Mucosa of gallbladder (tissue), 1 donor: ENCODE measurements at regions not wholly inside any gene's neighbourhood (a gene's known extent, or its start where the extent isn't known, plus 50 kb on each side); places are given as distances from the start of the nearest gene placed in this dataset.
A peak's percentile ranks its signal among the peaks of the same experiment; 100 is the strongest.

Experiments
- DNase-seq: peaks from one replicate; pipeline ENCODE4 v3.0.0-alpha.2; 2020; ENCODE audit warnings: low spot score
- donor health status: DM: no; HTN: no; CAD: no.

DNA sequence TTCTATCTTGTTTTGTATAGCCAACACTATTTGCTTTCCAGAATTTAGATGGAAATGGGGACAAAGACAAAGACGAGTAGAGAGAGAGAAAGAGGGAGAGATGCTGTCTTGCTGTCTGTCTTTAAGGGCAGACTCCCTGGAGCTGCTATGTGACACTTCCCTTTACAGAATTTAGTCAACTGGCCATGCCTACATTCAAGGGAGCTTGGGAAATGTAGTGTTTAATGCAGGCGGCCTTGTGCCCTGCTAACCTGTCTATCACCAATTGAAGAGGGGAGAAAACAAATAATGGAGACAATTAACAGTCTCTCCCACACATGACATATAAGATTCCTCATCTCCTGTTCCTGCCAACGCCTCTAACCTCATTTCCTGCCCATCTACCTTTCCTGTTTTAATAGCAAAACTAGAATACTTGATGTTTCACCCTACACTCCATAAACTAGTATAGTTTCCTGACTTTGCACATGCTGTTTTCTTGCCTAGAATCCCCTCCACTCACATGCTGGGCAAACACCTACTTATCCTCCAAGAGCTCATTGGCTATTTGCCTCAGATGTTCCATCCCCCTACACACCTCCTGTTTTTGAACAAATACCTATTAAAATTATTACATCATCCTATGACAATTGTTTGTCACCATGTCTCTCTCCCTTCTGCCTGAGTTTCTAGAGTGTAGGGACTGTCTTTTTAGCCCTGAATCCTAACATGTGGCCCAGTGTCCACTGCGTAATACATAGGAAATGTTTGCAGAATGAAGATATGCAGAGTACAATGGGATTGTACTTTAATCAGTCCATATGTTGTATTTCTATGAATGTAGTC, 117.2 kb downstream of the SLC25A24 start:
- DNase-seq = no peak

DNA sequence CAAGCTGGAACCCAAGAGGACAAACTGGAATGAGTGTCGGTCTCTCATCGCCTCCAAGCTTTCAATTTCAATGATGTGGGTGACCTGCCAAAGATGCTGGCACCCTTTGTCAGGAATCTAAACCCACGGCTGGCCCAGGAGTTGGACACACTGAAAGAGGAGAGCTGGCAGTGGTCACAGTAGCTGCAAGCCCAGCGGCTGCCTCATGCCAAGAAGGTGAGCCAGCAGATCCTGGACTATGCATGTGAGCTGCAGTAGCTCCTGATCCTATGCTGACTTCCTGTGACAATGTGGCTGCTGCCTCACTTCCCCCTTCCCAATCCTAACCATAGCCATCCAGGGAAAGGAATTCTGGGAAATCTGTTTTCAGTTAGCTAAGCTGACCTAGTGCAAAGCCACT, 117.0 kb upstream of the VAV3 start:
- no peak for DNase-seq

DNA sequence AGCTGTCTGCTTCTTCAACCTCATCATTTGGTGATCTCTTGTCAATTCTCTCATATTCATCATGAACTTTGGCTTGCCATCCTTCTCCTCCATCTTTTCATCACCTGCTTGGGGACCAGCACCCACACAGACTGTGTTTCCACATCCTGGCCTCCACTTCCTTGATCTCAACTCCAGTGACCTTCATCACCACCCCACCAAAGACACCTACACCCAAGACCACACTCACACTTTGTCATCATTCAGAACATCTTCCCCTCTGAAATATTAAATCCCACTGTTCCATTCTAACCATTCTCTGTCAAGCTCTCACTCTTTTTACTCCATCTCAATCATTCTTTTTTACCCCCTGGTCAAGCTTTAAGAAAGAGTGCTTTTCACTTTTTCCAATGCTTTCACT, 115.5 kb upstream of the VAV3 start:
- DNase-seq = no peak

DNA sequence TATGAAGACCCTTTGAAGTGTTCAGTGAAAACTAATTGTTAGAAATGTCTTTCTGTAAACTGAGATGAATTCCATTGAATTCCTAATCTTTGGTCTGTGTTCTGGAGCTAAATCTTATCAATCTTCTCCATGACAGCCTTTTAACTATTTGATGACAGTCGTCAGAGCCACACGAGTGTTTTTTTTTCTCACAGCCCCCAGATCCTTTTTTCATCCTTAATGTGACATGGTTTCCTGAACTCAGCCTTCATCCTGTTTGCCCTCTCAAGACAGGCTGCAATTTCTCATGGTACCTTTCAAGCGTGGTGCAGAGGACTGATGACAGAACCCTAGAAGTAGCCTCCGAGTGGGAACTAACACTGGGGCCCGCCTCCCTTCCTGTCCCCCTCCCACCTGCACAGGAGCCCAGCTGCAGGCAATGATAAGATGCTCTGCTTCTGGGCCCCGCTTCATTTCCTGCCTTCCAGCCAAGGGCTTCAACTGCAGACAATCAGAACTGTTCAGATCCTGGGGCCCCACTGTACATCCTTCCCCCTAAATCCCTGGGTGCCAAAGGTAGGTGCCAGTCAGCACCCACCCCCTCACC, 114.6 kb upstream of the VAV3 start:
- no peak for DNase-seq

DNA sequence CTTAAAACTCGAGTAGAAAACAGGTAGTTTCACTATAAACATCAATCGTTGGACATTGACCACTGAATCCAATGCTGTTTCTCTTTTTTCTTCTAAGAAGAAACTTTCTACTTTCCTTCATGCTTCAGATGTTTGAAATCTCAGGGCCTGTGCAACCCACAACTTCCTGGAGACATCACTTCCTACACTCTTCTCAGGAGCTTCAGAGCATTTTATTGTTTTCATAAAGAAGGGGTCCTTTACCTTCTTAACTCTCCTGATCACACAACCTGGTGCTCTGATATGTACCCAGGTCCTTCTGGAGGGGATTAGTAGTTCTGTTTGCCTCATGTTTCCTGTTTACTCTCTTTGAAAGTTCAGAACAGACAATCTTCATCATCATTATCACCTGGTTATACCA, 113.0 kb upstream of the VAV3 start:
- DNase-seq = no peak

DNA sequence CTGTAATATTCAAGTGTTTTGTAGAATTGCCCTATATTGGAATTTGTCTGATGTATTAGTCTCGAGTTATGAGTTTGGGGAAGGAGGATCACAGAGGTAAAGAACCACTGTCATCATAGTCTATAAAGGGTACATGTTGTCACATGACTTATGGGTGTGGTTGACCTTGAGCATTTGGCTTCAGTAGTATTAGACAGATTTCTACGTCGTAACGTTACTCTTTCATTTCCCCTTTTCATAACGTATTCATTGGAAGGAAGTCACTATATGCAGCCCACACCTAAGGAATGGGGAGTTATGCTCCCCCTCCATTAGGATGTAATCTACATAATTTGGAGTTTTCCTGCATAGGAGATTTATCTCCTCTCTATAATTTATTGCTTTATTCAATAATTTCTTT, 110.1 kb upstream of the VAV3 start:
- no peak for DNase-seq

DNA sequence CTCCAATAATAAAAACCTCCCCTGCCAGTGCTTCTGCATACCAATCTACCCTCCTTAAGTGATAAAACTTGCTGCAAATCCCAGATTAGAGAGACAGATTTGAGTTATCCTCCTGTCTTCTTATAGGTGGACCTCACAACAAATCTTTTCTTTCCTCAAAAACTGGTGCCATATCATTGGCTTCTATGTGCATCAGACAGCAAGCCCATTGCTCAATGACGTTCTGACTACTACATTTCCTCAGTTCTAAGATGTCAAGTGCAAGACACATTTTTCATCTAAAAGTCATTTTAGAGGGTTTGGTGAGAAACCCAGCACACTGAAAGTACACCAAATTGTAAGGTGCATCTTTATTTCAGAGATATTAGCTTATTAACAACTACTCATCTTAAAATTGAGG, 107.8 kb upstream of the VAV3 start:
- no peak for DNase-seq

DNA sequence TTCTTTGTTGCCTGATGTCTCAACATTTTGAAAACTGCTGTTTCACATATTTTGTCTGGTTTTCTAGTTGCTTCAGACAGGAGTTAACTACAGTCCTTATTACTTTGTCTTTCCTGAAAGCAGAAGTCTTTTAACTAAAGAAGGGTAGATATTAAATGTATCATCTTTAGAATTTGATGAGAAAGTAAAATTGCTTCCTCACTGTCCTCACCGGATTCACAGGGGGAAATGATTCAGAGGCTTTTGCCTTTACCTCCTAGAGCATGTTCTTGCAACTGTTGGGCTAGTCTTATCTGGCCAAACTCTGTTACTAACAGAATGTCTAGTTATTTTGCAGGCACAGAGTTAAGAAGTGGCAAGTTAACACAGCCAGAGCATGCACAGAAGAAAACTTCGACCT, 107.2 kb upstream of the VAV3 start:
- DNase-seq = no peak

DNA sequence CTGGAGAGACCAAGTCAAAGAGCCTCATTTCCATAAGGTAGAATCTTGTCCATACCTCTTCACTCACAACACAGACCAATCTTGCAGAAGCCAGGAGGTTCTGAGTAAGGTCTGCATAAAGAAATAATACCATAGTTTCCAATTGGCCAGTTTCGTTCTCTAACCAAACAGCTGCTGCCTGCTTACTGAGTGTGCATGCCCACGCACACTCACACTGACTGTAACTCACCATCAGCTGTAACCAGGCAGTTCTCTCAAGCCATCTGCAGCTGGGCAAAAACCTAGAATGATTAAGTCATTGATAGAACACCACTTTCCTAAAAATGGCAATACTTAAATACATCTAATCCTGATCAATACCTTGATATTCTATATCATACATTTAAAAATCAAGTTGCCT, 106.6 kb upstream of the VAV3 start:
- no peak for DNase-seq

DNA sequence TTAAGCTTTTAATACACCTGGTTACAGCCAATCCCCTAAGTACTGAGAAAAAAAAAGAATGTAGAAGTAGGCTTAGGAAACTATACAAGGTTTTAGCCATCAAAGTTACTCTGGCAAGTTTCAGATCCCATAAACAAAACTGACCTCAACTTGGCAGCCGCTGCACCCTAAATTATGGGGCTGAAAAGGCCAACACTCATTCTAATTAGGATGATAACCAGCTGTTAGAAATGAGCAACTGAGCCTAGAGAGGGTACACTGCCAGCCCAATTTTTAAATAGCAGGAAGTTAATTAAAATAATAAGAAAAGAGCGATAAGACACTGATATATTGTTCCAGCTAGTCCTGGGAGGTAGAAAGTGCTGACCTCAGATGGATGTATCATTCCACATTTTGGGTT, 105.7 kb upstream of the VAV3 start:
- DNase-seq = no peak

DNA sequence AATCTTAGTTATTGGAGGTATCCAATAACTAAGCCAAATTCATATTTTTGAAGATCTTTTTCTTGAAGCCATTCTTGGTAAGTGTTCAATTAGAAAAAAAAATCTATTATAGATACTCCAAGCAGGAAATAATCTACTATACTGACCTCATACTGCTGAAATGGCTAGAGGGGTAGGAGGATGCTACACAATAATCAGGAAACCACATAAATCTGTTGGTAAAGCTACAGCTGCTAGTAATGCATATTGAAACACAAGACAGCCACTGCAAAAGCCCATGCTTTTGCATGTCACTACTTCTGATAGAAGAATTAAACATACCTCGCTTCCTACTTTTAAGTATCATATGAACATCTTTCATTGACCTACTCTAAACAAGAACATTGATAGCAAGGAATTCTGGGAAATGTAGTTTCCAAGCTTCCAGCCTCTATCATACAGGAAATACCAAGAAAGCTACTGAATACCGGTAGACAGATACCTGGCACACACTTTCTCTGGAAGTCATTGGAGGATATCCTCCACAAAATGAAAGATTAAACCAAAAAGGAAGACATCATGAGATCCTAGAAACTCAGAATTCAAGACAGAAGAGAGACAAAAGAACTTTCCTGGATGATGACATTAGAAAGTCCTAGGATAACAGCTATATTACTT, 103.0 kb upstream of the VAV3 start:
- no peak for DNase-seq

DNA sequence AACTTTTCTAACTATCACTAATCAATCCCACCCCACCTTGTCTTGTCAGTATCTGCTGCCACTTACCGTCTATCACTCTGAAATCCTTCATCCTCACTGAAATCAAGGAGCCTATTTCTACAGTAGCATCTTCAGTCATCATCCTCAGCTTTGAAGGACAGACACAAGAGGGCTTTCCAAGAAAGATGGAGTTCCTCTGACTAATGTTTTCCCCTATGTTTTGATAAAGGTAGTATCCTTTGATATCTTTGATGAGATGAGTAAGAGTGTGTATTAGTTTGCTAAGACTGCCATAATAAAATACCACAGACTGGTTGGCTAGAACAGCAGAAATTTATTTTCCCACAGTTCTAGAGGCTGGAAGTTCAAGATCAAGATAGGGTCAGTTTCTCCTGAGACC, 101.8 kb upstream of the VAV3 start:
- no peak for DNase-seq

DNA sequence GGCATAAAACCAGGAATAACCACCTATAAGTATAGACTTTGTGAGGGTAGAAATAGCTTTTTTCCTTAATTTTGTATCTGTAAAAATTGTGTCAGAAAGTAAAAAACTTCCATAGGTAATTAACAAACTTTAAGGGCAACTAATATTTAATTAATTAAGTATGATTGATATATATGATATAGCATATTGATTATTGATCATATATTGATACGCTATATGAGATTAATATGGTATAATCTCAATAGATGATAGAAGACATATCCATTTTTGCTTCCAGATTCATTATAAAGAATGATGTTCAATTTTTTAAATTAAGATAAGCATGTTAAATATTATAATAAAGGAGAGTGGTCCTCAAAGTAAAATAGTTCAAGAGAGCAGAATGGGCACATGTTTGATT, 99.3 kb upstream of the VAV3 start:
- no peak for DNase-seq

DNA sequence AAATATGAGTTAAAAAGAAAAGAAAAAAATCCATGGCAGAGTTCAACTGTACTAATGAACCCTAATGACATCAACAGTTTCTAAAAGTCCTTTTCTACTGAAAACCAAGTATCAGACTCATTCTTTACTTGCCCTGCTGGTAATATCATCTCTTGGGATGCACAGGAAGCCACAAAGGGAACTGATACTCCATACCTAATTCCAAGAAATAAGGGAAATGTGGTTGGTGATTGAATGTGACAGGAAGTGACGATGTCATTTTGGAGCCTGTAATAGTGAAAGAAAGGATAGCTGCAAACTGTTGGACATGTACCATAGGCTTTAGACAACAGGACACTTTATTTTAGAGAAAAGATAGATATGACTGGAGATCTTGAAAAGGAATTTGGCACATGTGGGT, 98.7 kb upstream of the VAV3 start:
- DNase-seq = no peak

DNA sequence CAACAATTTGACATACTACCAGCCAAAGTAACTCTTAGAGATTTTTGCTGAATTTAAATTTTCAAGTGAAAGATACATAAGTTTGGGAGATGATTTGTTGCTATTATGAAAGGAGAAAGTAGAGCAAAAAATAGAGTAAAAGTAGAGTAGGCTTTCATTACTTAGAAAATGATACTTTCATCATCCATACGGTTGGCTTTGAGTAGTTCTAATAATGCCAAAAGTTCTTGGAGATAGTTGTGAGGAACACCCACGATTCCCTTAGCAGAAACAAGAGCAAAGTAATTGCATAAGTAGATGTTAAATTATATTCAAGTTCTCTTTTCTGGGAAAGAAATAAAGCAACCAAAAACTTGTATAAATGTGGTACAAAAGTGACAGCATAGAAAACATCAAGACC, 95.0 kb upstream of the VAV3 start:
- no peak for DNase-seq

DNA sequence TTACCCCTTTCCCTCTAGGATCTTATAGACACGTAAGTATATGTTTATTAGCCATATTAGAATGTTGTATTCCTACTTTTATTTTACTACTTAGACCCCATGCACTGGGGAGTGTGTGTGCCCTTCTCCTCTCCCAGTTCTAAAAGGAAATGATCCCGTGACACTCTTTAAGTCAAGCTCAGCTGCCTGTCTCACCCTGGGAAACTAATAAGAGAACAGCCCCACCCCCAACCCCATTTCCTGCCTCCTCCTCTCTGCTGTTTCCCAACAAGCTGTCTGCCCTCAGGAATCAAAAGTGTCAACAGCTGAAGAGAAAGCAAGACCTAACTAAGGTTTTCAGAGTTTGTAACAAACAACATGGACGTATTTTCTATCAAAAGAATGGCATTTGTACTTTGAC, 92.6 kb upstream of the VAV3 start:
- no peak for DNase-seq

DNA sequence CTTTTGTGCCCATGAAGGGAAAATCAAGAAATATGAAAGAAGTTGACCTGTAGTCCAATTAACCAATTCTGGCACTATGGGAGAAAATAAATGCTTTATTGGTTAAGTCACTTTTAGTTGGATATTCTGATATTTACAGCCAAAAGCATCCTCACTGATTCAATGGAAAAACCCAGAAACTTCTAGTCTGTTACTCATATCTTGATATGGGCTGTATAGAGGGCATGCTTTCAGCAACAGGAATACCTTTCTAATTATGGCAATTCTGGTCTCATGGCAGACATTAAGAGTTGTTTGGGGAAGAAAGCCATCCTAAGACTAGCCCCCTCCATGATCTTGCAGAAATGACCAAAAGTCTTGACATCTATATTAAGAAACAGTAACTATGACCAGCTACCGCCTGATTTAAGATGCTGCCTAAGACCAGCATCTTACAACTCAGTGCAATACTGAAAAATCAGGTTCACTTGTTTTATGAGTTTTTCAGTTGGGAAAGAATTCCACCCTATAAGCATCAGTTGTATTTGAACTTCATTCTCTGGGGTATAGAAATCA, 91.5 kb upstream of the VAV3 start:
- no peak for DNase-seq

DNA sequence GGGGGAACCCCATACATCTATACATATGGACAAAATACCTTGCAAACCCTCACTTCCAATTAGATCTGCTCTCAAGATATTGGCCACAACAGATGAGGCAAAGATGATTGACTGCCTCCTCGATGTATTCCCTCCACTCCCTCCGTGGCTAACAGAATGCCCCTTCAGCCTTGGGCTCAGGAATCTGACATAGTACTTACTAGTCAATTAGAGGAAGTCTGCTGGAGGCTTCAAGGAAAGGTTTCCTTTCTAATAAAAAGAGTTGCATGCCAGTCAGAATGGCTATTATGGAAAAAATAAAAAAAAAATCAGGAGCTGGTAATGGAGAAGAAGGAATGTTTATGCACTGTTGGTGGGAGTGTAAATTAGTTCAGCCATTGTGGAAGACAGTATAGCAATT, 90.4 kb upstream of the VAV3 start:
- DNase-seq = no peak

DNA sequence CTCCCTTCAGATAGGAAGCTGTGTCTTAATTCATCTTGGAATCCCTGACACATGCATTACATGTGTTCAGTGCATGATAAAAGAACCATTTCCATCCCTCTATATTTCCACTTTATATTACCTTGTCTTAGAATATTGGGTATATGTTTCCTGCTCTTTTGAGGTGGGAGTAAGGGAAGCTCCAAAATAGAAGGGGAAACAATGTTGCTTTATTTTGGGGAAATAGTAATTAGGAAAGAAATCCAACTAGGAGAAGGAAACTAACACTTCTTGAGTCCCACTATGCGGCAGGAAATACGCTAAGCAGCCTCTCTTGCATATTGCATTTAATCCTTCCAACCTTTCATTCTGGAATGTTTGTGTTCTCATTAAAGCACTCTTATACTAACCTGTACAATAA, 89.4 kb upstream of the VAV3 start:
- no peak for DNase-seq

DNA sequence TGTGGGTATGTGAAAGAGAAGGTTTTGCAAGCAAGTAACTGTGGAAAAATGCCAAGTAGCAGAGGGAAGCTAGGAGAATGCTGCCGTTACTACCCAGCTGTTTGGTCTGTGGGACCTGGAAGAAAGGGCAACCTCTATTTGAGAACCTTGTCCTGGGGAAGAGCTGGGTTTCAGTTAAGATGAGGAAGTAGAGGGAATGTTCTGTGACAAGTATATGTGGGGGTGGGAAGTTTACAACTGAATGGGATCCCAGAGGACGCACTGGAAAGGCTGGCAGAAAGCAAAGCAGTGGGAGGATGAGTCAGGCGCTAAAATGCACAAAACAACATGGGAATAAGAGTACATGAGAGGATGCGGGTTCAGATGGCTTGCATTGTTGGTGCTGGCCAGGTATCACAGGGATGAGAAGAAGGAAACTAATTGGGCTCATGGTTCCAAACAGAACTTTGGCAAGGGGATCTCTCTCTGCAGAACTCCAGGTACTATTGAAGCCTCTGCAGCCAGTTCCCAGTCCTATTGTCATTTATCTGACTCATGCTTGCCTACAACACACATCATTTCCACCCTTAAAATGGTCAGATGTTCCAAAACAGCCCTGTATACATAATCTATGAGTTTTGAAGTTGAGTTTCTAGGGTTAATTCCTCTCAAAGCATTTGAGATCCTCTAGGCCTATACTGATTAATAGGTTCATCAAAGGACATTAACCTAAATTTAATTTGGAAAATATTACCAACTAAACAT, 88.5 kb upstream of the VAV3 start:
- no peak for DNase-seq

DNA sequence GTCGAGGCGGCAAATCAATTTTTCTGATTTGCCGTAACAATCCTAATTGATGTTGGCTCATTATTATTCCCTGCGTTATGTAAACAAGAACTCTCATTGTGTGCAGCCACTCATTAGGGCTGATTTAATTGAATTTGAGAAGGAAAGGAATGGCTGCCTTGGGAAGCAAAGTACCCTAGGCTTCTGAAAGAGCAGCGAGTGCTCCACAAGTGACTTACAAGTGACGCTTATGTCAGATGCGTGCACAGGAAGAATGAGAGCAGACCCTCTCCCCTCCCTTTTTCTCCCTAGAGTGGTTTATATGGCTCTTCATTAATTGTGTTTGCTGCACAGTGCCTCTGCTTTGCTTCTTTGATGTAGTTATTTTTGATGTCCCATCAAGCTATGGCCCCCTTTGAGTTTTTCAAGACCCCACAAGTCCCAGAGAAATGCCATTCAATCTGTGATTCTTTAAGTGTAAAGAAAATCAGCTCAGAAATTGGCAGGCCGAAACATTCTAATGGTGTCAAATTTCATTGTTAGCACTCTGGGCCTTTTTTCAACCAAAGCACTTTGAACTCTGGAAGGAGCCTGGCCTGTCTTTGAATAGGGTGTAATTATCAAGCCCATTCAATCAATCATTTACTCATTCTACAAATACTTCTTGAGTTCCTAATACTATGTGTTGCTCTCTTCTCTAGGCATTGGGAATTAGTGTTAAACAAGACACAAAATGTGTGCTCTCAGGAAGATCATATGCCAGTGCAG, 86.8 kb upstream of the VAV3 start:
- DNase-seq = peak; percentile 28
